Smooth muscle cell (in vitro differentiated cells): ENCODE measurements at regions not wholly inside any gene's neighbourhood (a gene's known extent, or its start where the extent isn't known, plus 50 kb on each side); places are given as distances from the start of the nearest gene placed in this dataset.
A peak's percentile ranks its signal among the peaks of the same experiment; 100 is the strongest.

Experiments
- DNase-seq: peaks from one replicate; lab custom pipeline; 2025; ENCODE audit not compliant: unreplicated experiment; lab: John Stamatoyannopoulos, UW
- H2AFZ ChIP-seq: fragments of 200-600 bp; sonication (generic); 2 replicates; pipeline ENCODE4 v1.6.0; 2016; ENCODE audit warnings: antibody characterized with exemption, low read depth, mild to moderate bottlenecking
- H3F3A ChIP-seq: fragments of 200-600 bp; sonication (generic); 2 replicates; pipeline ENCODE4 v1.6.0; 2017; ENCODE audit warnings: antibody characterized with exemption, low read depth
- H3K27ac ChIP-seq: fragments of 200-600 bp; sonication (generic); 2 replicates; pipeline ENCODE4 v1.5.1; 2016; ENCODE audit warnings: low read depth, mild to moderate bottlenecking
- H3K27me3 ChIP-seq: fragments of 200-600 bp; sonication (generic); 2 replicates; pipeline ENCODE4 v1.6.1; 2016; ENCODE audit warnings: low read depth, mild to moderate bottlenecking
- H3K36me3 ChIP-seq: fragments of 200-600 bp; sonication (generic); 2 replicates; pipeline ENCODE4 v1.5.1; 2016; ENCODE audit warnings: low read depth
- H3K4me1 ChIP-seq: fragments of 200-600 bp; sonication (generic); 2 replicates; pipeline ENCODE4 v1.5.1; 2016; ENCODE audit warnings: low read depth
- H3K4me2 ChIP-seq: fragments of 200-600 bp; sonication (generic); 2 replicates; pipeline ENCODE4 v1.6.0; 2016; ENCODE audit warnings: mild to moderate bottlenecking
- H3K4me3 ChIP-seq: fragments of 200-600 bp; sonication (generic); 2 replicates; pipeline ENCODE4 v1.5.1; 2016; ENCODE audit warnings: mild to moderate bottlenecking
- H3K79me2 ChIP-seq: fragments of 200-600 bp; sonication (generic); 2 replicates; pipeline ENCODE4 v1.6.0; 2016; ENCODE audit warnings: low read depth, mild to moderate bottlenecking
- H3K9ac ChIP-seq: fragments of 200-600 bp; sonication (generic); 2 replicates; pipeline ENCODE4 v1.6.0; 2016; ENCODE audit warnings: low read depth
- H3K9me3 ChIP-seq: fragments of 200-600 bp; sonication (generic); replicated peaks from 2 replicates; pipeline ENCODE4 v1.5.1; 2016; ENCODE audit warnings: low read depth
- H4K20me1 ChIP-seq: fragments of 200-600 bp; sonication (generic); 2 replicates; pipeline ENCODE4 v1.6.0; 2016; ENCODE audit warnings: low read depth
- CTCF ChIP-seq: fragments of 200-600 bp; sonication (generic); IDR thresholded peaks from 2 replicates; pipeline ENCODE4 v1.5.1; 2017; ENCODE audit warnings: borderline replicate concordance, mild to moderate bottlenecking, antibody characterized with exemption; ENCODE audit not compliant: insufficient read depth, poor library complexity, severe bottlenecking
- WGBS: methylation state at CpG from one replicate; pipeline ENCODE4 v1.1.7; 2016; ENCODE audit warnings: low lambda C conversion rate; 5-methylcytosine and 5-hydroxymethylcytosine counted together

- 35% methylated on average over 4 of the region's 4 CpGs for WGBS
Measured at GRCh38 chr1:115188680-115189395, 99.5 kb upstream of the TSPAN2 start.

GRCh38 chr1:115186711-115187265 is 97.5 kb upstream of the TSPAN2 start:
- Histone ChIP-seq H3F3A (peaks cover 26% of the 10 kb centered on the region), H3K9me3 (no peaks in the 10 kb centered on the region), H2AFZ (no peak overlapping the region), H3K27me3 (no peaks in the 10 kb centered on the region), H3K4me1 (peaks cover 4% of the 10 kb centered on the region), H3K27ac (no peak overlapping the region), H3K4me2 (no peak overlapping the region), H3K4me3 (no peak overlapping the region), H3K79me2 (no peaks in the 10 kb centered on the region), H3K36me3 (no peaks in the 10 kb centered on the region), H3K9ac (no peak overlapping the region), H4K20me1 (no peaks in the 10 kb centered on the region)
- 95% methylated on average over 8 of the region's 8 CpGs for WGBS
- no peak for TF ChIP-seq CTCF
- DNase-seq = no peak

More at GRCh38 chr1:115188680-115189395, 99.5 kb upstream of the TSPAN2 start:
- no peaks in the 10 kb centered on the region for H3K9me3 ChIP-seq
- no peak overlapping the region for H3K4me2 ChIP-seq
- no peak for DNase-seq
- H3K36me3 ChIP-seq = no peaks in the 10 kb centered on the region
- H3K4me1 ChIP-seq = peaks cover 4% of the 10 kb centered on the region
- H3K79me2 ChIP-seq = no peaks in the 10 kb centered on the region
- H3K27me3 ChIP-seq = no peaks in the 10 kb centered on the region
- no peaks in the 10 kb centered on the region for H4K20me1 ChIP-seq
- H2AFZ ChIP-seq = no peak overlapping the region
- H3K27ac ChIP-seq = peak overlapping the region; percentile 85
- TF ChIP-seq CTCF = no peak
- peak overlapping the region; percentile 30 for H3K9ac ChIP-seq
- no peak overlapping the region for H3K4me3 ChIP-seq
- peaks cover 28% of the 10 kb centered on the region for H3F3A ChIP-seq

- no peak overlapping the region for H2AFZ ChIP-seq
- no peak for DNase-seq
- H3K9me3 ChIP-seq = no peaks in the 10 kb centered on the region
- H3K27me3 ChIP-seq = no peaks in the 10 kb centered on the region
- no peak overlapping the region for H3K4me2 ChIP-seq
- no peak overlapping the region for H3K9ac ChIP-seq
- no peak overlapping the region for H3K4me3 ChIP-seq
- no peaks in the 10 kb centered on the region for H3K36me3 ChIP-seq
- no peak overlapping the region for H3K27ac ChIP-seq
- WGBS = 90% methylated on average over 4 of the region's 4 CpGs
- peaks cover 14% of the 10 kb centered on the region for H3F3A ChIP-seq
- peaks cover 1% of the 10 kb centered on the region for H3K4me1 ChIP-seq
- no peaks in the 10 kb centered on the region for H4K20me1 ChIP-seq
- no peaks in the 10 kb centered on the region for H3K79me2 ChIP-seq
- TF ChIP-seq CTCF = no peak
Measured at GRCh38 chr1:115185336-115185735, 96.0 kb upstream of the TSPAN2 start.

GRCh38 chr1:115184951-115185331 is 95.6 kb upstream of the TSPAN2 start:
- Histone ChIP-seq H4K20me1 (no peaks in the 10 kb centered on the region), H3K27ac (peak overlapping the region; percentile 33), H2AFZ (no peak overlapping the region), H3K4me3 (no peak overlapping the region), H3K9ac (no peak overlapping the region), H3F3A (peaks cover 10% of the 10 kb centered on the region), H3K4me1 (no peaks in the 10 kb centered on the region), H3K9me3 (no peaks in the 10 kb centered on the region), H3K27me3 (no peaks in the 10 kb centered on the region), H3K36me3 (no peaks in the 10 kb centered on the region), H3K79me2 (no peaks in the 10 kb centered on the region), H3K4me2 (no peak overlapping the region)
- WGBS = 78% methylated on average over 5 of the region's 5 CpGs
- DNase-seq = no peak
- TF ChIP-seq CTCF = no peak
